Suppressor macrophage treated with lipopolysaccharide for 1 hour (primary cell): ENCODE measurements at regions not wholly inside any gene's neighbourhood (a gene's known extent, or its start where the extent isn't known, plus 50 kb on each side); places are given as distances from the start of the nearest gene placed in this dataset.
"Not testable (repeated sequence)": the region's sequence is repeated elsewhere in the genome, so short reads cannot be mapped to it uniquely, and the experiment has no call there.

ENCODE experiments used
- DNase-seq, 3 donors: peaks; one replicate each; pipeline ENCODE4 v3.0.0-alpha.2; 2020 to 2022

DNA sequence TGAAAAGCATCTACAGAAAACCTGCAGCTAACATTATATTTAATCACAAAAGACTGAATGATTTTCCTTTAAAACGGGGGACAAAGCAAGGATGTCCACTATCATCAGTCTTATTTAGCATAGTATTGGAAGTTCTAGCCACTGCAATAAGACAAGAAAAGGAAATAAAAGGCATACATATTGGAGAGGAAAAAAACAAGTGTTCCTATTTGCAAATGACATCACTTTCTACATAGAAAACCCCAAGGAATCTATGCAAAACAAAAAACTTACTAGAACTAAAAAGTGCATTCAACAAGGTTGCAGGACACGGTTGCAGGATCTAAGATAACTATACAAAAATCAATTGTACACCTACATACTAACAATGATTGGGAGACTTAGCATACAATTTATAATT lies 101.6 kb upstream of the MEF2A start:
- DNase-seq, result no peak

DNA sequence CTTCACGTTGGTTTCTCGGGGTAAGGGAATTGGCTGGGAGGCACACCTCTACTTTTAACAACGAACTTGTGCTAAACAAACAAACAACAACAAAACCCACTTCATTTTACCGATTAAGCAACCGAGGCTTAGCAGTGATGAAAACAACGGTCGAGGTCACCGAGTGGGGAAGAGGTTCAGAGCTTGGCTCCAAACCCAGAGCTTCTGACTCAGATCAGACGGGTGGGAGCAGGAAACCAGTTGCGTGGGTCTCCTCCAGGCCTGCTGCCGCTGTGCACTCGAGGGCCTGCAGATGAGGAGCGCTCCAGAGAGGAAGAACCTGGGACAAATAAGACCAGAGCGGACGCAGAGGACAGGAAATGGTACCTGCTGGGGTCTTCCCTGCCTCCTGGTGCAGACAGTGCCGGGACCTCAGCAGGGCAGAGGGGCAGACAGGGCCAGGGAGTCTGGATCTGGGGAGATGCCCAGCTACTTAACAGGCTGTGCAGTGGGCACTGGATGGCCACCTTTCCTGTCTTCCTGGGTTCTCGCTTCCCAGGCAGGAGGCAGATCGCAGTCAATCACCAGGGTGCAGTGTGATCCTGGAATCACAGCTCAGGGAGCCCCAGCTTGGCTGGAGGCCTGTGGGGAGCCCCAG lies 99.0 kb upstream of the MEF2A start:
- peak; percentile 70 to 80 (median 74) for DNase-seq

DNA sequence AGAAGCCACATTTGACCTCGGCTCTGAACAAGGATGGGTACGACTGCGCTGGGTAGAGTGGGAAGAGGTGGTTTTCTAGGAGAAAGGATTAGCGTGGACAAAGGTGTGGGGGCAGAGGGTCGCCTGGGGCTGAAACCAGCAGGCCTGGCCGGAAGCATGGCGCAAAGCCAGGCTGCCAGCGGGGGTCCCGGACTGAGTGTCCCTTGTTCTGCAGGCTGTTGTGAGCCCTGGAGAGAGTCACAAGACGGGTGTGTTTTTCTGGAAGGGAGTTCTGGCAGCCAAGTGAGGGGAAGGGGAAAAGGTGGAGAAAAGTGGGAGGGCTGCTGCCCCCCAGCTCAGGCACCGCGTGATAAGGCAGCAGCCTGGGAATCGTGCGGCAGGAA lies 98.5 kb upstream of the MEF2A start:
- DNase-seq, result no peak

DNA sequence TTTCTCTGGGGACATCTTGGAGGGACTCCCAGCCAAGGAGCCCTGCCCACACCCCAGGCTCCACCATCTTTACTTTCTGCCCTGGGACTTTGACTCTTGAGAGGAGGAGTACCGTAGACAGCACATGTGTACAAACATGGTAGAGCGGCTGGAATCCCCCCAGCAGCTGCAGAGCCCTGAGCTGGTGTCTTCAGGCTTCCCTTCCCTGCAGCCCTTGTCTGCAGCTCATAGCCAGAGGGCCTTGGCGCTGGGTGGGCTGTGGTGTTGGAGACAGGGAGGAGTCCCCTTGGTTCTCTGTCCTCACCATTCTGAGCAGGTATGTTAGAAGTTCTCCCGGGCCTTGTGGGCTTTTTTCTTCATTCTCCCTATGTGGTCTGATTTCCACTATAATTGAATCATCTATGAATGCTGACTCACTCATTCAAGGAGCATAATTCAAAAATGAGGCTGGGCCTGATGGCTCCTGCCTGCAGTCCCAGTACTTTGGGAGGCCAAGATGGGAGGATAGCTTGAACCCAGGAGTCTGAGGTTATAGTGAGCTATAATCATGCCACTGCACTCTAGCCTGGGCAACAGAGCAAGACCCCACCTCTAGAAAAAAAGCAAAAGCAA lies 97.8 kb upstream of the MEF2A start:
- DNase-seq, result no peak

DNA sequence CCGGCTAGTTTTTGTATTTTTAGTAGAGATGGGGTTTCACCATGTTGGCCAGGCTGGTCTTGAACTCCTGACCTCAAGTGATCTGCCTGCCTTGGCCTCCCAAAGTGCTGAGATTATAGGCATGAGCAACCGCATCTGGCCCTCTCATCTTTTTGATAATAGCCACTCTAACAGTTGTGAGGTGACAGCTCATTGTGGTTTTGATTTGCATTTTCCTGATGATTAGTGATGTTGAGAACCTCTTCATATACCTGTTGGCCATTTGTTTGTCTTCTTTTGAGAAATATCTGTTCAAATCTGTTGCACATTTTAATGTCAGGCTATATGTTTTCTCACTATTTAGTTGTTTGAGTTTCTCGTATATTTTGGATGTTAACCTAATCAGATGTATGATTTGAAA lies 95.6 kb upstream of the MEF2A start:
- not testable (repeated sequence) for DNase-seq

DNA sequence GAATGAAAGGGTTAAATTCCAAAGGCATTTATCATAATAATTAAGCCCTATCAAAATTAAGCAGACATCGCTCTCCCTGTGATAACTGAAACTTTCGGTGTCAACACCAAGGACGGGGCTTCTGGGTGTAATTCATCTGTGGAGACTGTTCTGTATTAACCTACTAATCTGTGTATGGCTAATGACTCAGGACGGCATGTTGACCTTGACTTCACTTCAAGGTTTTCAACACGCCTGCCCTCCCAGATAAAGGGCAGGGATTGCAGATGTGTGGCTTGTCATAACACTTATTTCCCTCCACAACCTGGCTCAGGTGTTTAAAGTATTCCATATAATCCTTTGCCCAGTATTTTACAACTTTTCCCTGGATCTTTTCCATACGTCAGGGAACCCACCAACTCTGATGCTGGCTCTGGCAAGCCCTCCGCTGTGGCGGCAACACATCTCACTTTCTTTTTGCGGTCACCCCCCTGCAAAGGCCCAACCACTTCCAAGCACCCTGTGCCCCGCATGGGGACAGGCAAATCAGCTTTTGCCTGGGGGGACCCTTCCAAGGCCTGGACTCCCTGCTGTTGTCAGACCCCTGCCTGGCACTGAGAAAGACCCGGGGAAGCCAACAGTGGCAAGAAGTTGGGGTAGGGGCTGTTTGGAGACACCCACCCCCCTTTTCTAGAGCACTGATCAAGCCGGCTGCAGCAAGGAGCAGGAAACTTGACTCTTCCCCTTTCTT lies 93.2 kb upstream of the MEF2A start:
- no peak for DNase-seq

DNA sequence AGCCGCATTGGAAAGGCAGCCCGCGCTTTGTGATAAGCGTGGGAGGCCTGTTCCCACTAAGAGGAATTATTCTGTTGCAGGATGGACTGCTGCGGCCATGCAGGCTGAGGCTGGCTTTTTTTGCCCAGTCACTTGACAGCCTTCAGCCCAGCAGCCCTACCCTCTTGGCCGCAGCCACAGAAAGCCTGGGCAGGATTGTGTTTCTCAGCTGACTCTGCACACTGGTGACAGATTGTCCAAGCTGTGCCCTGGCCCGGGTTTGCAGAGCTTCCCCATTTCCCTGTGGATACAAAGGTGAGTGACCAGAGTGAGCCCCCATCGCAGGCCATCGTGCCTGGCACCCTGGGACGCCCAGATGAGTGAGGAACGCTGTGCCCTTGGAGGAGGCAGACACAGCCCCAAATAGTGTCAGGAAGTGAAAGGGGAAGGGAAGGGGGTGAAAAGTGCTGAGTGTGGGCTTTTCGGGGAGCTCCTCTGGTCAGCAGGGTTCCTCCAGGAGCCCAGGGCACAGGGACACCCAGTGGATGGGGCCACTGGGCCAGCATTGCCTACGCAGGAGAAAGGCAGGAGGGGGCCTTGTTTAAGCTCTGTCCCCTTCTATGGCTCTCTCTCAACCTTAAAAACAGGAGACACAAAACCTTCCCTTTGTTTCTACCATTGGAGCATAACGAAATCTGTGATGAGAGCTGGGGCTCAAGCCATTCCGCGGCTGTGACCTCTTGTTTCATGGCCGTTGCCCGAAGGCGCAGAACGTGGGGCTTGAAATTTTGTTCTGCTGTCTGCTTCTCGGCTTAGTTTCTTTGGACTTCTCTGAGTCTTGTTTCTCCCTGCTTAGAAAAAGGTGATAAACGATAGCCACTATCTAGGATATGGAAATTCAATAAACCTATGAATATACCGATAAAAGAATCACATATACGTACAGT lies 91.5 kb upstream of the MEF2A start:
- peak; percentile 54 to 72 (median 71) for DNase-seq

DNA sequence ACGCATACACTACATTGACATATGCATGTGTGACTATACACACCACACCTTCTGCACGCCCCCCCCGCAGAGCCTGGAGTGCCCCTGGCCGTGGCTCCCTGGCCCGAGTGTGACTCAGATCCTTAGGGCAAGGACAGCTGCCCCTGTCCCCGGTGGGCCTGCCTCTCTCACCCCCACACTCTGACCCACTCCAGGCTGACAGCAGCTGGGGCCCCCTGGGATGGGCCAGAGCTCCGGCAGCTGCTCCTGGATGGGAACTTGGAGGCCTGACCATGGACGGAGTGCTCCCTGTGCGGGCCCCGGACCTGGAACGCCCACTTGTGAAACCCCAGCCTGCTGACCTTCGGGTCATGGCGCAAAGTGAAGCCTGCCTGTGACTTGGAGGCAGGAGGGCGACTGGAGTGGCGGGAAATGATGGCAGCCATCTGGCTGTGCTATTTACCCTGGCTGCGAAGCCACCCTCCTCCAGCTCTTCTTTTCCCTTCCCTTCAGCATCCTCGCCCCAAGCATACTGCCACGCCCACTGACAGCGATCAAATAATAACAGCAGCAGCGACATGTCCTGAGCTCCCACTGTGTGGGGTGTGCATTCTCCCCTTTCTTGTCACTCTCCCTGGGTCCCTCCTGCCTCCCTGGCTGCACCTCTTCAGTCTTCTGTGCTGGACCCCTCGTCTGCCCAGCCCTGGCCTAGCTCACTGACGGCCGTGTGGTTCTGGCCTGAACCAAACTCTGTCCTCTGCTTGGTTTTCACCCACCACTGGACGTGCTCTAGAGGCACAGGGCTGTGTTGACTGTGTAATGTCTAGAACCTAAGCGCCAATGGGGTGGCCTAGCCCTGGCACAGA lies 90.7 kb upstream of the MEF2A start:
- DNase-seq, result no peak

DNA sequence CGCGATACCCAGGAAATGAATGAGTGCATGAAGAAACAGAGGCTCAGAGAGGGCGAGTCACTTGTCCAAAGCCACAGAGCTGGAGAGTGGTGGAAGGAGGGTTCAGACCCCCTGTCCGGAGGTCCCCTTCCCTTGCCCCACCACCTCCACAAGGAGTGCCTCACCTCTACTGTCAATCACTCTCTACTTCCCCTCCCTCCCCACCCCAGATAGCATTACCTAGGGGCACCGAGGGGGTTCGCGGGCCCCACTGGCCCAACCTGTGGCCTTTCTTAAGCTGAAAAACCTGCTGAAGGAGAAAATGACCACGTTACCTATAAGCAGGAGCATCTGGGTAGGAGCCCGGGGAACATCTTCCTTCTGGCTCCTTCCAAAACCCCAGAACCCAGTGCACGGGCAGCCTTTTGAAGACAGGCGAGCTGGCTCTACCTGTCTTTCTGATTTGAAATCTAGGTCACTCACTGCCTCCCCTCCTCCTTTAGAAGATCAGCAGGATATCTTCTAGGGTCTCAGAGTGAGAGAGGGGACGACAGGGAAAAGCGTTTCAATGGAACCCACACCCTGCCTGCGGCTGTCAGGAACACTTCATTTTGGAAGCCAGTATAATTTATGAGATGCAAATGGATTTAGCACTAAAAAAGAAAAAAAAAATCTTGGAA lies 89.9 kb upstream of the MEF2A start:
- no peak for DNase-seq

DNA sequence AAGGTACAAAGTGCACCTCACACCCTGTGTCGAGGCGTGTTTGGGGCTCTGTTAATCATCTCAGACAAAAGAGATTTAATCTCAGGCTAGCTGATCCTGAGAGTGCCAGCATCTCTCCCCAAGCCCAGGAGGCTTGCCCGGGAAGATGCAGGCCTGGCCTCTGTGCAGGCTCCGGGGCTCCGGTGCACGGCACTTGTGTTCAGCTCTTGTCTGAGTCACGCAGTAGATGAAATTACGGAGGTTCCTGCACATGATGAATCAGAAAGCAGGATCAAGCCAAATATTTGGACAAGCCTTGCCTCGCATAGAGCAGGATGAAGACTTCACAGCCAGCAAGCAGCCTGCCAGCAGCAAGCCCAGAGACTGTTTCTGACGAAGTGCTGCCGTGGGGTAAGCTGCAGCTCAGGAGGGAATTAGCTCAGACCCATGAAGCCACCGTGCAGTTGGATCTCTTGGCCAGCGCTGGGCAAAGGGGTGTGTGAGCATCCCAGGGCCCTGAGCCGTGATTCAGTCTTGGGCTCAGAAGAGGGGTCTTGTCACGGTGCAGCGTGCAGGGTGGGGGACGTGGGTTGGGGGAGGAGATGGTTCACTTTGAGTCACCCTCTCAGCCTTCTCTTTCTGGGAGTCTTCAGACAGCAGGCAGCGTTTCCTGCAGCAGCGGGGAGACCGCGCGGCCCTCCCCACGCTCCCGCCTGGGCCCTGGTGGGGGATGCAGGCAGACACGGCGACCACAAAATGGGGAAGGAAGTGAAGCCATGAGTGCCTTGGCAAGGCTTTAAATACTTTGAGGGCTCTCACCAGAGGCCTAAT lies 89.2 kb upstream of the MEF2A start:
- DNase-seq, result peak; percentile 87 to 96 (median 93)

DNA sequence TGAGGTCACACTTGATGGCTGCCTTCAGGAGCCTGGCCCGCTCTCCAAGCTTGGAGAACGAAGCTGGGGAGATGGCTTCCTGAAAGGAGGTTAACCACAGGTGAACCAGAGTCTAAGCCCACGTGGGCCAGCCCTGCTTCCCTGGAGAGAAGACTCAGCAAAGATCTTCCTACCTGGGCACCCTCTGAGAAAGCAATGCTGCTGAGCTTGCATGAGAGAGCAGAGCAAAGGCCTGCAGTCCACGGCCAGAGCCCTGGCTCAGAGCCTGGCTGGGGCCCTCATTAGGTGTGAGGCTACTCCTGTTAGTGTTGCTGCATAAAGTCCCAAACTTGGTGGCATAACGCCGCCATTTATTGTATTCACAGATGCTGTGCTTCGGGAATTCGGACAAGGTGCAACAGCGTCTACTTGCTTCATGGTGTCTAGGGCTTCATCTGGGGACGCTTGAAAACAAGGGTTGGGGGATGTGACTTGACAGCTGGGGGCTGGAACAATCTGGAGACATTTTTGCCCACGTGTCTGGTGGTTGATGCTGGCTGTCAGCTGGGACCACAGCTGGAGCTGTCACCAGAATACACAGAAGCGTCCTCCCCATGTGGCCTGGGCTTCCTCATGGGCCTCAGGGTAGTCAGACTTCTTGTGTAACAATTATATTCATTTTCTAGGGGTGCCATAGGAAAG lies 87.9 kb upstream of the MEF2A start:
- DNase-seq, result peak; percentile 63 to 69 (median 67)

DNA sequence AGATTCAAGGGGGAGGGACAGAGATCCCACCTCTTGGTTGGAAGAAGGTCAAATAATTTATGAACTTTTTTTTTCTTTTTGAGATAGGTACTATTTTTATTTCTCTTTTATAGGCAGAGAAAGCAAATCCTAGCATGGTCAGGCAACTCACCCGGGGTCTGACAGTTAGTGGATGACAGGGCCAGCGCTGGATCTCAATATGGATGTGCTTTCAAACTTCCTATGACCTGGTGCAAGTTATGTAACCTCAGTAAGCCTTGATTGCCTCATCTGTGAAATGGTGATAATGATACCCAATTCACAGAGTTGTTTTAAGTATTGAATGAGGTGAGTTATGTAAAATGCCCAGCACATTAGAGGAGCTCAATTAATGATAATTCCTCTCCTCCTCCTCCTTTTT lies 86.8 kb upstream of the MEF2A start:
- DNase-seq, result peak; percentile 52 to 62 (median 55)

DNA sequence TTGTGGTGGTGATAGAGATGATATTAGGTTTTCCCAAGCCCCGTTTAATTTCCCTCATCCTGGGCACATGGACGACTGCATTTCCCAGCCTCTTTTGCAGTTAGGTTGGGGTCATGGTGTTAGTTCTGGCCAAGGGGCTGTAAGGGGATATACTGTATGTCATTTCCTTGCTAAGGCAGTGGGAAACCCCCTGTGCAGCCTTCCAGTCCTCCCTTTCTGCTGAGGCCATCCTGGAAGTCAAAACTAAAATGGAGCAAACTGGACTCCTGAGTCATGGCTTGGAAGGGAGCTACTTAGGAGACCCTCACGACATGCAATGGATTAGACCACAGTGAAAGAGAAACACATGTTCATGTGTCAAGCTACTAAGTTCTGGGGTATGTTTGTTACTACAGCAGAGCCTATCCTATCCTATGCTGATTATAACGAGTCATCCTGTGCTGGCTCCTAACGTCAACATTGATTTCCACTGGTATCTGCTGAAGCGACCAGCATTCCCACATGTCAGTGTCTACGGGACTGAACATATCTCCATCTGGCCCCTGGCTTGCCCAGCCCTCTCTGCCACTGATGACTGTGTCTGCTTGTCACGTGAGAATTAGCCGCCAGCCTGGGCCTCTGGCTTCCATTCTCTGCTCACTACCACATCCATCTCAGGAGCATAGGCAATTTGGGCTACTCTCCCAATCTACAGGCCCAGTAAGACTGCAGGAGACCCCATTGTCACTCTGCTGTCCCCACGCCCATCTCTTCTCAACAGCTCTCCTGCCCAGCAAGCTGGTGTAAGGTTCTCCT lies 85.6 kb upstream of the MEF2A start:
- peak in 2 of 3 donors; percentile 43 to 59 for DNase-seq

DNA sequence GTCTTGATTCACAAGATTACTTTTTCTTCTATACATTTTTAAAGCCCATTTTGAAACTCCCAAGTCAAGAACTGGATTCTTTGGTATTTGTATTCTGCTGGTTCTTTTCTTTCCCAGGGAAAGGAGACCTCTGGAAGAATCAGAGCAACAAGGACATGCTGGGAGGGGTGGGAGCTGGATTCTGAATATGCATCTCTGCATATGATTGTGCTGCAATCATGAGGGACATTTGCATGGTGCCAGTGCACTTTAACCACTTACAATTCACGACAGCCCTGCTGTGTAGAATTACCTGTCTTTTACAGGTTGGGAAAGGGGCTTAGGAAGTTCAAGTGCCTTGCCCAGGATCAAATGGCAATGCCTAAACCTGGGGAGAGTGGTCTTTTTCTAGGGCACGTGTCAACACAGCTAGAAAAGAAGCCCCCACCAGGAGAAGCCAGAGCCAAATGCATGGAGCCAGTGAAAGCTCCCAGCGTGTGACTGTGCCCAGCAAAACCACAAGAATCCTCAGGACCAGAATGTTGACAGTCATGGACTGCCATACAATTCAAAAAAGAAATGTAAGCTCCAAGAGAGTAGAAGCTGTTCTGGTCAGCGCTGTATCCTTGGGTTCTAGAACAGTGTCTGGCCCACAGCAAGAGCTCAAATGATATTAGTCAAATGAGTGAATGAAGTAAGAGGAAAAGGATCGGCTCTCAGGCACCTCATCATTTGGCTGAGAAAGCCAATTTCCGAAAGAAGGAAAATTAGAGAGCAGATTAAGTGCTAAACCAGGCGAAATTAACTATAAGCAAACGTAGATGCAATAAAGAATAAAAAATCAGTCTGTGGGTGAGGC lies 84.5 kb upstream of the MEF2A start:
- DNase-seq, result no peak

DNA sequence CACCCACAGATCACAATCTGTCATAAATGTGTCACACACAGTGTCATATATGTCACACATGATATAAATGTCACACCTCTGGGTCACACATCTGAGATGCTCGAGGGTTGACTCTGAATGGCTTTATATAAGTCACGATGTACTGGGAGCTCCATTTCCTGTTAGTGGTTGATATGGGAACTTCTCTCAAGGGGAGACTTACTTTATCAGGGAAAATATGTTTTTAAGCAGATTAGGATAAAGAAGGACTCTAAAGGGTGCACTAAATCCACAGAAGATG lies 83.9 kb upstream of the MEF2A start:
- no peak for DNase-seq

DNA sequence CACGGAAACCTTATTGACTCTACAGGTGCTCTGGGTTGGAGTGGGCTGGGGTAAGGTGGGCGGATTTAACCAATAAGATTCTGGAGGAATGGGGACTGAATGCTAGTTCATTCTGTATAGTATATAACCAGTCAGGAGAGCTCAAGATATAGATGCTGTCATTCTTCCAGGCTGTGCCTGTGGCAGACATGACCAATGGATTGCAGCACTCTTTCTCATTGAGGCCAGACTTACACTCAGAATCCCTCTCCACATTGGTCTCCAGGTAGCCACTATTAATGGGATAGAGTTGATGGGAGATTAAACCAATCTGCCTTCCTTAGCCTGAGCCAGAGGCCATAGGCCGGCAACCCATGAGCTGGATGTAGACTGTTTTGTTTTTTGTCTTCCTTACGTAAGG lies 82.8 kb upstream of the MEF2A start:
- DNase-seq, result no peak

DNA sequence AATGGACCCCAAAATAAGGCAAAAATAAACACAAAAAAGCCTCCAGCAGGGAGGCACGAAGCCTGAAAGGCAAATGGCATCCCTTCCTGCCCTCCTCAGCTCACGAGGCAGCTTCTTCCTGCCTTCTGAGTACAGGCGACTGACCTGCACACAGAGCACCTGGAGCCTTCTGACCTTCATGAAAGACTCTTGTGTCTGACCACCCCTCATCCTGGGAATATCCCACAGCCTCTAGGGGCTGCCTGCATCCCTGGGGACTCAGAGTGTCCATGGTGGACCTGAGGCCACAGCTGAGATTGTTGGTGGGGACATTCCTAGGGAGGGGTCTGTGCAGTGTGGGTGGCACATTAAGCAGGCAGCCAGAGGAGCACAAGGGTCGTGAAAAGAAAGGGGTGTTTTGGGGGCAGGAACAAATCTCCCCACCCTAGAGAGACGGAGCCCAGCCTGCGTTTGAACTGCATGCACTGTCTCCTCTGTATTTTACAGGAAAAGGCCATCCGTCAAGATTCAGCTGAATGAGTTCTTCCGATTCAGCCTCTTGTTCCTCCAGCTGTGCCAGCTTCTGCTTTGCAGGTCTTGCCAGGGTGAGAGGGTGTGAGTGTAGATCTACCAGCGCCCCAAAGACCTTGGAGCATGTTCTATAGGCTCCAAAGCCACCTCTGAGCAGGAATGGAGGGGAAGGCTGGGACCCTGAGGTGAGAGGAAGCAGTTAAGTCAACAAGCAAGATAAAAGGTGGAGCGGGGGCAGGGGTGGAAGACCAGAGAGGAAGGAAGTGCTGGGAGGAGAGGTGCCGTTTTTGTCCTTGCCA lies 80.4 kb upstream of the MEF2A start:
- peak in 2 of 3 donors; percentile 47 to 52 for DNase-seq

DNA sequence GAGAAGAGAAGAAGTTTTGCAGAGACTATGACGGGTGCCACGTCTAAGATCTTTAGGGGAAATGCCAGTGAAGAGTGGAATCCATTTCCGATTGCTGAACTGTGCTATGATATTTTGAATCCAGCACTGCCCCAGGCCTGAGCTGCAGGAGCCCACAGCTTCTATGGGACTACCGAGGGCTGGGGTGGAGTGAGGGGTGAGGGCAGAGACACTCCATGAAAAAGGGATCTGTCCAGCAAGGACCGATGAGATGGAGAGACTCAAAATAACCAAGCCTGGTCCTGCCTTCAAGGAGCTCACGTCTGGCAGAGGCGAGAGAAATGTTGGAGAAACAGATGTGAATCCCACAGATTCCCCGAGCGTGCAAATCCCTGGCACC lies 79.8 kb upstream of the MEF2A start:
- no peak for DNase-seq
